Nephron progenitor cell (in vitro differentiated cells): ENCODE measurements at regions not wholly inside any gene's neighbourhood (a gene's known extent, or its start where the extent isn't known, plus 50 kb on each side); places are given as distances from the start of the nearest gene placed in this dataset.

Experiments used
- DNase-seq: peaks from one replicate; pipeline ENCODE4 v3.0.0; 2021
- H3K27ac Mint-ChIP-seq: 2 replicates; pipeline ENCODE4 v1.8.0; 2021; ENCODE audit warnings: mild to moderate bottlenecking, moderate library complexity, mixed read lengths
- H3K27me3 Mint-ChIP-seq: 2 replicates; pipeline ENCODE4 v1.8.0; 2021; ENCODE audit warnings: mild to moderate bottlenecking, low read depth, mixed read lengths; ENCODE audit not compliant: poor library complexity
- H3K36me3 Mint-ChIP-seq: 2 replicates; pipeline ENCODE4 v1.8.0; 2021; ENCODE audit warnings: low read depth, mixed read lengths
- H3K4me1 Mint-ChIP-seq: 2 replicates; pipeline ENCODE4 v1.8.0; 2021; ENCODE audit warnings: mixed read lengths
- H3K4me3 Mint-ChIP-seq: 2 replicates; pipeline ENCODE4 v1.8.0; 2021; ENCODE audit warnings: mild to moderate bottlenecking, moderate library complexity, mixed read lengths
- H3K9me3 Mint-ChIP-seq: 2 replicates; pipeline ENCODE4 v1.8.0; 2021; ENCODE audit warnings: mild to moderate bottlenecking, moderate library complexity, mixed read lengths
- TF ChIP-seq, protein P1 (sequence below): fragments of 200-600 bp; sonication (generic); IDR thresholded peaks from 2 replicates; pipeline ENCODE4 v1.5.0; 2021; ENCODE audit warnings: antibody characterized with exemption

- H3K27ac Mint-ChIP-seq = no peak overlapping the region
- H3K27me3 Mint-ChIP-seq = peaks cover 4% of the 10 kb centered on the region
- no peaks in the 10 kb centered on the region for H3K4me1 Mint-ChIP-seq
- TF ChIP-seq, protein P1, sequence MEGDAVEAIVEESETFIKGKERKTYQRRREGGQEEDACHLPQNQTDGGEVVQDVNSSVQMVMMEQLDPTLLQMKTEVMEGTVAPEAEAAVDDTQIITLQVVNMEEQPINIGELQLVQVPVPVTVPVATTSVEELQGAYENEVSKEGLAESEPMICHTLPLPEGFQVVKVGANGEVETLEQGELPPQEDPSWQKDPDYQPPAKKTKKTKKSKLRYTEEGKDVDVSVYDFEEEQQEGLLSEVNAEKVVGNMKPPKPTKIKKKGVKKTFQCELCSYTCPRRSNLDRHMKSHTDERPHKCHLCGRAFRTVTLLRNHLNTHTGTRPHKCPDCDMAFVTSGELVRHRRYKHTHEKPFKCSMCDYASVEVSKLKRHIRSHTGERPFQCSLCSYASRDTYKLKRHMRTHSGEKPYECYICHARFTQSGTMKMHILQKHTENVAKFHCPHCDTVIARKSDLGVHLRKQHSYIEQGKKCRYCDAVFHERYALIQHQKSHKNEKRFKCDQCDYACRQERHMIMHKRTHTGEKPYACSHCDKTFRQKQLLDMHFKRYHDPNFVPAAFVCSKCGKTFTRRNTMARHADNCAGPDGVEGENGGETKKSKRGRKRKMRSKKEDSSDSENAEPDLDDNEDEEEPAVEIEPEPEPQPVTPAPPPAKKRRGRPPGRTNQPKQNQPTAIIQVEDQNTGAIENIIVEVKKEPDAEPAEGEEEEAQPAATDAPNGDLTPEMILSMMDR = no peak
- no peak overlapping the region for H3K4me3 Mint-ChIP-seq
- H3K9me3 Mint-ChIP-seq = no peaks in the 10 kb centered on the region
- no peaks in the 10 kb centered on the region for H3K36me3 Mint-ChIP-seq
- no peak for DNase-seq
These were observed 1305.2 kb downstream of the ARAP2 start for GRCh38 chr4:34939073-34939472.

GRCh38 chr4:34943741-34944386 lies 1300.5 kb downstream of the ARAP2 start:
- TF ChIP-seq, protein P1 = no peak
- DNase-seq = no peak
- Mint-ChIP-seq H3K27me3 (peaks cover 4% of the 10 kb centered on the region), H3K36me3 (no peaks in the 10 kb centered on the region), H3K4me1 (no peaks in the 10 kb centered on the region), H3K4me3 (no peak overlapping the region), H3K27ac (no peak overlapping the region), H3K9me3 (no peaks in the 10 kb centered on the region)

GRCh38 chr4:34950926-34951325 lies 1293.4 kb downstream of the ARAP2 start:
- Mint-ChIP-seq H3K36me3 (no peaks in the 10 kb centered on the region), H3K4me3 (no peak overlapping the region), H3K9me3 (no peaks in the 10 kb centered on the region), H3K4me1 (no peaks in the 10 kb centered on the region), H3K27me3 (no peaks in the 10 kb centered on the region), H3K27ac (no peak overlapping the region)
- no peak for DNase-seq
- TF ChIP-seq, protein P1 = no peak

DNA sequence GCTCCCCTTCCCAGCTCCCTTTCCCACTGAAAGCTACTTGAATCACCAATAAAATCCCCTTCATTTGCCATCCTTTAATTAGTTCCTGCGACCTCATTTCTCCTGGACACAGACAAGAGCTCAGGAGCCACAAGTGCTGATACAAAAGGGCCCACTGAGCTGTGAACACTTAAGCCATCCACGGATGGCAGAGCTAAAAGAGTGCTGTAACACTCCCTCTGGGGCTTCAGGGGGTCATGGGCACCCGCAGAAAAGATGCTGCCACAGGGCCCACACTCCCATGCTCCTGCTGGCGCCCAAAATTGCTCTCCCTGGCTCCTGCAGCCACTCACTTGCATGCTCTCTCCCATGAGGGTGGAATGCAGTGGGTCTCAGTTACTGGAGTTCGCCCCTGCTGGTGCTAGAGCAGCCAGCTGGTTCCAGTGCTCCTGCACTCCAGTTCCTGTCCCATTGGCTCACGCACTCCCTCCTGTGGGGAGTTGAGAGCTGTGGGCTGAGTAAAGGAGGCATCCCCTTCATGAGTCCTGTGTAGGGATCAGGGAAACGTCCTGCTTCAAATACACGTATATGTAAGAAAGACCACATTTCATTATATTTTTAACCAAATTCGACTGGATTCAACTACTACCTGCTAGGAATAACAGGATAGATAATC lies 1291.0 kb downstream of the ARAP2 start:
- H3K9me3 Mint-ChIP-seq = no peaks in the 10 kb centered on the region
- no peak overlapping the region for H3K4me3 Mint-ChIP-seq
- DNase-seq = no peak
- TF ChIP-seq, protein P1 = no peak
- H3K27me3 Mint-ChIP-seq = no peaks in the 10 kb centered on the region
- no peaks in the 10 kb centered on the region for H3K4me1 Mint-ChIP-seq
- no peaks in the 10 kb centered on the region for H3K36me3 Mint-ChIP-seq
- H3K27ac Mint-ChIP-seq = no peak overlapping the region

DNA sequence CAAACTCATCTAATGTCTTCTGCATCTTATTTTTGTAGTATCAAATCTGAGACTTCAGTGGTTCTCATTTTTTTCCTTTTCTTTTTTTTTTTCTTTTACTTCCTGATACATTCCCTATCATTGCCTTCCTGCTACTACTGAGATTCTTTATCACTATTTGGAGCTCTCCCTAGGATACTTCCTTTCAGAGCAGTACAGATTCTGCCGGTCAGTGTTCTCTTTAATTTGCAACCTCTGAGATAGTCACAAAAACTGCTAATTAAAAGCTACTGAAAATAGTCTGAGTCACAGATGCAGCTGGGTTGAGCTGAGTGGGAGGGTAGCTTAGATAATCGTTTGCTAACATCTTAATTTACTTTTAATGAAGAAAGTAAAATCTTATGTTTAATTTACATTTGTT lies 1279.7 kb downstream of the ARAP2 start:
- no peak for DNase-seq
- H3K27ac Mint-ChIP-seq = peak overlapping the region; percentile 43
- H3K4me3 Mint-ChIP-seq = no peak overlapping the region
- TF ChIP-seq, protein P1 = no peak
- no peaks in the 10 kb centered on the region for H3K27me3 Mint-ChIP-seq
- H3K4me1 Mint-ChIP-seq = no peaks in the 10 kb centered on the region
- no peaks in the 10 kb centered on the region for H3K9me3 Mint-ChIP-seq
- H3K36me3 Mint-ChIP-seq = no peaks in the 10 kb centered on the region

DNA sequence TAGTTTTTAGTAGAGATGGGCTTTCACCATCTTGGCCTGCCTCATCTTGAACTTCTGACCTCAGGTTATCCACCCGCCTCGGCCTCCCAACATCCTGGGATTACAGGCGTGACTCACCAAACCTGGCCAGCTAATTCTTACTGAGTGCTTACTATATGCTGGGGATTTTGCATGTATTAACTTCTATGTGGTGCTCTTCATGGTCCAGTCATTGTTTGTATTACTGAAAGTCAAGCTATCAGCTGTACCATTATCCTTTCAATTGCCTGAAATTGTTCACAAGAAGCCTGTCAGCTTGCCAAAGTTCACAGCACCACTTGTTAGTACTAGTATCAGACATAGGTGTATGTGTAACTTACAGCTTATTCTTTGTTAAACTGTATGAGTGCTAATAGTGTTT lies 1272.1 kb downstream of the ARAP2 start:
- TF ChIP-seq, protein P1 = no peak

More for the DNA sequence above, 1272.1 kb downstream of the ARAP2 start:
- Mint-ChIP-seq H3K9me3 (no peaks in the 10 kb centered on the region), H3K4me3 (no peak overlapping the region), H3K27ac (no peak overlapping the region), H3K36me3 (no peaks in the 10 kb centered on the region), H3K27me3 (no peaks in the 10 kb centered on the region), H3K4me1 (no peaks in the 10 kb centered on the region)
- no peak for DNase-seq
